Retinal pigment epithelial cell (primary cell): ENCODE measurements at regions not wholly inside any gene's neighbourhood (a gene's known extent, or its start where the extent isn't known, plus 50 kb on each side); places are given as distances from the start of the nearest gene placed in this dataset.
A peak's percentile ranks its signal among the peaks of the same experiment; 100 is the strongest.

Experiments used
- DNase-seq: peaks from one replicate; pipeline ENCODE4 v3.0.0-alpha.2; 2010; ENCODE audit warnings: low read depth
- H3K4me3 ChIP-seq: 2 replicates; pipeline ENCODE4 v1.5.1; 2011; ENCODE audit warnings: mild to moderate bottlenecking, low read length, control low read depth, moderate library complexity
- CTCF ChIP-seq: conservative IDR thresholded peaks from 2 replicates; pipeline ENCODE4 v1.5.1; 2011; ENCODE audit warnings: low read depth, low read length, control low read depth, inconsistent platforms

- no peak for DNase-seq
- TF ChIP-seq CTCF, result no peak
- no peak overlapping the region for H3K4me3 ChIP-seq
Measured at GRCh38 chr2:144248350-144249034, 271.4 kb downstream of the ZEB2 start.

- DNase-seq, result no peak
- TF ChIP-seq CTCF, result no peak
- no peak overlapping the region for H3K4me3 ChIP-seq
Measured at GRCh38 chr2:144244938-144245337, 275.0 kb downstream of the ZEB2 start.

- no peak overlapping the region for H3K4me3 ChIP-seq
- TF ChIP-seq CTCF, result no peak
- DNase-seq, result peak; percentile 93
Measured at GRCh38 chr2:144242311-144242710, 277.6 kb downstream of the ZEB2 start.

- H3K4me3 ChIP-seq, result no peak overlapping the region
- no peak for DNase-seq
- no peak for TF ChIP-seq CTCF
Measured at GRCh38 chr2:144241801-144242200, 278.1 kb downstream of the ZEB2 start.

GRCh38 chr2:144240656-144241339, 279.1 kb downstream of the ZEB2 start:
- H3K4me3 ChIP-seq, result no peak overlapping the region
- no peak for DNase-seq
- no peak for TF ChIP-seq CTCF

- no peak overlapping the region for H3K4me3 ChIP-seq
- no peak for DNase-seq
- TF ChIP-seq CTCF, result no peak
Measured at GRCh38 chr2:144239726-144240125, 280.2 kb downstream of the ZEB2 start.

GRCh38 chr2:144239306-144239705, 280.6 kb downstream of the ZEB2 start:
- no peak for TF ChIP-seq CTCF
- DNase-seq, result no peak
- H3K4me3 ChIP-seq, result no peak overlapping the region
